ENCODE measurements at regions not wholly inside any gene's neighbourhood (a gene's known extent, or its start where the extent isn't known, plus 50 kb on each side); places are given as distances from the start of the nearest gene placed in this dataset.

DNA sequence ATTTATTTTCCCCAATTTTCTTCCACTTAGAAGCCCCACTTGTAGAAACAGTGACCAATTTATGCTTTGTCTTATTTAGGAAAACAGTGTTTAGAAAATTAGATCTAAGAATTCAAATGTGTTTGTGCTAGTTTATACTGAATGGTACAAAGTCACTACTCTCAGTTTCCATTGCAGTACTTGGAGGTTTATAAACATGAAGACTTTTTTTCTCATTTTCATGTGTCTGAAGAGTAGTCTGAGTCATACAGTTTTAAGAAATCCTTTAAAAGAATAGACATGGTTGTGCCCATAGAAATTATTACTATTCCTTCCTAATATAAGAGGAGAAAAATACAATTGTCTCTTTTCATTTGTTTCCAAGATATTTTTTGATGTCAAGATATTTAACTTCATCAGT, 458.7 kb downstream of the NAF1 start:
- ATAC-seq, result no peak
- POLR2A ChIA-PET, result no interaction called here

DNA sequence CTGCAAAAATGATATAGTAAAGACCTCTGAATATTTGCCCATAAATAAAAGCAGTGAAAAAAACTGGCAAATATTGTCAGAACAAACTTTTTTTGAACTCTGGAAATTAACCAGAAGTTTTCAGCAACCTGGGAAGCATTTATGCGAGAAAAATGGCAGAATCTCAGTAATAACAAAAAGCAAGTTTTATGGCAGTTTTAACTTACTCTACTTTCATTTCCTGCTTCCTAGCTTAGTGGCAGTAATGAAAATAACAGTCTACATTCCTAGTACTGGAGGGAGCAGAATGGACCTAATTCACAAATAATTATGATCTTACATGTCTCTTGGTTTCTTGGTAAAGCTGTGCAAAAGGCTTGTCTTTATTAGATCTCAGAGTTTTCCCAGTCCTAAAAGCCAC, 460.1 kb downstream of the NAF1 start:
- no TSS peak for BruUV-seq (replicated peaks)
- POLR2A ChIA-PET, result interaction anchor here (0.5 kb wide), 1 partner anchor 1063 kb away, joined by 4 read pairs; no protein-coding TSS in a partner anchor
- Histone ChIP-seq H3K4me3 (ENCODE audit: low read depth in 2 of 2, low read length in 2 of 2) (no peak overlapping the region), H3K27me3 (ENCODE audit: control insufficient read depth, insufficient read depth, low read length) (no peaks in the 10 kb centered on the region), H3K9me3 (ENCODE audit: control insufficient read depth, insufficient read depth, low read depth, low read length) (no peaks in the 10 kb centered on the region), H3K27ac (ENCODE audit: low read length) (no peak overlapping the region), H3K36me3 (ENCODE audit: control insufficient read depth, insufficient read depth, low read length) (no peaks in the 10 kb centered on the region), H3K4me1 (ENCODE audit: control insufficient read depth, insufficient read depth, low read length) (no peaks in the 10 kb centered on the region)
- in situ Hi-C loops (cut with HindIII; ENCODE audit: low pct_unique_long_range_greater_than_20kb, low sequenced_read_pairs), result no loop called here
- CTCF ChIA-PET, result no interaction called here
- TF ChIP-seq TCF7L2 (IDR thresholded peaks at IDR 0.05; ENCODE audit: low read depth, low read length) (no peak), SIN3A (IDR thresholded peaks at IDR 0.05; ENCODE audit: borderline replicate concordance, insufficient read depth, low read depth, low read length) (no peak), POLR2AphosphoS5 (IDR thresholded peaks at IDR 0.05; ENCODE audit: low read depth, low read length) (no peak)
- TF ChIP-seq, protein P1, sequence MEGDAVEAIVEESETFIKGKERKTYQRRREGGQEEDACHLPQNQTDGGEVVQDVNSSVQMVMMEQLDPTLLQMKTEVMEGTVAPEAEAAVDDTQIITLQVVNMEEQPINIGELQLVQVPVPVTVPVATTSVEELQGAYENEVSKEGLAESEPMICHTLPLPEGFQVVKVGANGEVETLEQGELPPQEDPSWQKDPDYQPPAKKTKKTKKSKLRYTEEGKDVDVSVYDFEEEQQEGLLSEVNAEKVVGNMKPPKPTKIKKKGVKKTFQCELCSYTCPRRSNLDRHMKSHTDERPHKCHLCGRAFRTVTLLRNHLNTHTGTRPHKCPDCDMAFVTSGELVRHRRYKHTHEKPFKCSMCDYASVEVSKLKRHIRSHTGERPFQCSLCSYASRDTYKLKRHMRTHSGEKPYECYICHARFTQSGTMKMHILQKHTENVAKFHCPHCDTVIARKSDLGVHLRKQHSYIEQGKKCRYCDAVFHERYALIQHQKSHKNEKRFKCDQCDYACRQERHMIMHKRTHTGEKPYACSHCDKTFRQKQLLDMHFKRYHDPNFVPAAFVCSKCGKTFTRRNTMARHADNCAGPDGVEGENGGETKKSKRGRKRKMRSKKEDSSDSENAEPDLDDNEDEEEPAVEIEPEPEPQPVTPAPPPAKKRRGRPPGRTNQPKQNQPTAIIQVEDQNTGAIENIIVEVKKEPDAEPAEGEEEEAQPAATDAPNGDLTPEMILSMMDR (IDR thresholded peaks at IDR 0.05), result no peak
- TF ChIP-seq, protein P2, sequence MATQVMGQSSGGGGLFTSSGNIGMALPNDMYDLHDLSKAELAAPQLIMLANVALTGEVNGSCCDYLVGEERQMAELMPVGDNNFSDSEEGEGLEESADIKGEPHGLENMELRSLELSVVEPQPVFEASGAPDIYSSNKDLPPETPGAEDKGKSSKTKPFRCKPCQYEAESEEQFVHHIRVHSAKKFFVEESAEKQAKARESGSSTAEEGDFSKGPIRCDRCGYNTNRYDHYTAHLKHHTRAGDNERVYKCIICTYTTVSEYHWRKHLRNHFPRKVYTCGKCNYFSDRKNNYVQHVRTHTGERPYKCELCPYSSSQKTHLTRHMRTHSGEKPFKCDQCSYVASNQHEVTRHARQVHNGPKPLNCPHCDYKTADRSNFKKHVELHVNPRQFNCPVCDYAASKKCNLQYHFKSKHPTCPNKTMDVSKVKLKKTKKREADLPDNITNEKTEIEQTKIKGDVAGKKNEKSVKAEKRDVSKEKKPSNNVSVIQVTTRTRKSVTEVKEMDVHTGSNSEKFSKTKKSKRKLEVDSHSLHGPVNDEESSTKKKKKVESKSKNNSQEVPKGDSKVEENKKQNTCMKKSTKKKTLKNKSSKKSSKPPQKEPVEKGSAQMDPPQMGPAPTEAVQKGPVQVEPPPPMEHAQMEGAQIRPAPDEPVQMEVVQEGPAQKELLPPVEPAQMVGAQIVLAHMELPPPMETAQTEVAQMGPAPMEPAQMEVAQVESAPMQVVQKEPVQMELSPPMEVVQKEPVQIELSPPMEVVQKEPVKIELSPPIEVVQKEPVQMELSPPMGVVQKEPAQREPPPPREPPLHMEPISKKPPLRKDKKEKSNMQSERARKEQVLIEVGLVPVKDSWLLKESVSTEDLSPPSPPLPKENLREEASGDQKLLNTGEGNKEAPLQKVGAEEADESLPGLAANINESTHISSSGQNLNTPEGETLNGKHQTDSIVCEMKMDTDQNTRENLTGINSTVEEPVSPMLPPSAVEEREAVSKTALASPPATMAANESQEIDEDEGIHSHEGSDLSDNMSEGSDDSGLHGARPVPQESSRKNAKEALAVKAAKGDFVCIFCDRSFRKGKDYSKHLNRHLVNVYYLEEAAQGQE (IDR thresholded peaks at IDR 0.05; ENCODE audit: insufficient read depth in 1 of 2, low read depth in 2 of 2, low read length in 1 of 2), result no peak
- no peak for DNase-seq (ENCODE audit: low read depth, low spot score)
- intact Hi-C loops (cut with micrococcal nuclease; ENCODE audit: unreplicated experiment), result no loop called here
- ATAC-seq, result no peak

More for the DNA sequence above, 458.7 kb downstream of the NAF1 start:
- CTCF ChIA-PET, result no interaction called here
- no peak overlapping the region for H3K4me3 ChIP-seq (ENCODE audit: low read depth in 2 of 2, low read length in 2 of 2)
- no peaks in the 10 kb centered on the region for H3K9me3 ChIP-seq (ENCODE audit: control insufficient read depth, insufficient read depth, low read depth, low read length)
- in situ Hi-C loops (cut with HindIII; ENCODE audit: low pct_unique_long_range_greater_than_20kb, low sequenced_read_pairs), result no loop called here
- H3K27me3 ChIP-seq (ENCODE audit: control insufficient read depth, insufficient read depth, low read length), result no peaks in the 10 kb centered on the region
- H3K36me3 ChIP-seq (ENCODE audit: control insufficient read depth, insufficient read depth, low read length), result no peaks in the 10 kb centered on the region
- BruUV-seq (replicated peaks), result no TSS peak
- intact Hi-C loops (cut with micrococcal nuclease; ENCODE audit: unreplicated experiment), result no loop called here
- TF ChIP-seq POLR2AphosphoS5 (IDR thresholded peaks at IDR 0.05; ENCODE audit: low read depth, low read length), result no peak
- TF ChIP-seq, protein P2 (IDR thresholded peaks at IDR 0.05; ENCODE audit: insufficient read depth in 1 of 2, low read depth in 2 of 2, low read length in 1 of 2), result no peak
- no peaks in the 10 kb centered on the region for H3K4me1 ChIP-seq (ENCODE audit: control insufficient read depth, insufficient read depth, low read length)
- H3K27ac ChIP-seq (ENCODE audit: low read length), result no peak overlapping the region
- no peak for DNase-seq (ENCODE audit: low read depth, low spot score)

All from Panc1 (cell line).